Activated CD4-positive, alpha-beta T cell treated with anti-CD3 and anti-CD28 coated beads for 24 hours (primary cell): ENCODE measurements at regions not wholly inside any gene's neighbourhood (a gene's known extent, or its start where the extent isn't known, plus 50 kb on each side); places are given as distances from the start of the nearest gene placed in this dataset.
"Not testable (repeated sequence)": the region's sequence is repeated elsewhere in the genome, so short reads cannot be mapped to it uniquely, and the experiment has no call there.

Experiments
- DNase-seq, 2 donors: peaks; one replicate each; pipeline ENCODE4 v3.0.0-alpha.2; 2020; ENCODE audit warnings: low read depth in 2 of 2

GRCh38 chr9:31390403-31391025, 993.9 kb upstream of the ACO1 start:
- DNase-seq: no peak

- DNase-seq: no peak
These were observed 991.2 kb upstream of the ACO1 start for GRCh38 chr9:31393240-31393639.

GRCh38 chr9:31394015-31394473, 990.4 kb upstream of the ACO1 start:
- no peak for DNase-seq

GRCh38 chr9:31412081-31412480, 972.4 kb upstream of the ACO1 start:
- DNase-seq: no peak

GRCh38 chr9:31415164-31415563, 969.3 kb upstream of the ACO1 start:
- DNase-seq: no peak

GRCh38 chr9:31418419-31418818, 966.0 kb upstream of the ACO1 start:
- no peak for DNase-seq

- not testable (repeated sequence) for DNase-seq
These were observed 940.6 kb upstream of the ACO1 start for GRCh38 chr9:31443630-31444457.

- no peak for DNase-seq
These were observed 939.1 kb upstream of the ACO1 start for GRCh38 chr9:31445357-31445756.

GRCh38 chr9:31445960-31446359, 938.5 kb upstream of the ACO1 start:
- no peak for DNase-seq

GRCh38 chr9:31467075-31467474, 917.4 kb upstream of the ACO1 start:
- DNase-seq: no peak

GRCh38 chr9:31470051-31470450, 914.4 kb upstream of the ACO1 start:
- DNase-seq: no peak

GRCh38 chr9:31471010-31471409, 913.4 kb upstream of the ACO1 start:
- DNase-seq: no peak

- DNase-seq: no peak
These were observed 897.8 kb upstream of the ACO1 start for GRCh38 chr9:31486630-31487029.

GRCh38 chr9:31490551-31491106, 893.8 kb upstream of the ACO1 start:
- no peak for DNase-seq

- DNase-seq: no peak
These were observed 892.2 kb upstream of the ACO1 start for GRCh38 chr9:31492229-31492628.

GRCh38 chr9:31500422-31500821, 884.0 kb upstream of the ACO1 start:
- no peak for DNase-seq

GRCh38 chr9:31519011-31519410, 865.4 kb upstream of the ACO1 start:
- DNase-seq: peak; percentile 4 to 8

GRCh38 chr9:31519424-31519823, 865.0 kb upstream of the ACO1 start:
- no peak for DNase-seq

GRCh38 chr9:31519826-31520225, 864.6 kb upstream of the ACO1 start:
- no peak for DNase-seq

GRCh38 chr9:31520301-31521085, 864.0 kb upstream of the ACO1 start:
- no peak for DNase-seq

GRCh38 chr9:31535651-31536050, 848.8 kb upstream of the ACO1 start:
- no peak for DNase-seq

- DNase-seq: no peak
These were observed 848.0 kb upstream of the ACO1 start for GRCh38 chr9:31536471-31536870.
